ENCODE measurements at regions not wholly inside any gene's neighbourhood (a gene's known extent, or its start where the extent isn't known, plus 50 kb on each side); places are given as distances from the start of the nearest gene placed in this dataset.

GRCh38 chr16:54821731-54822130 lies 108.9 kb upstream of the IRX5 start:
- POLR2A ChIA-PET: no interaction called here
- no peak for TF ChIP-seq ZNF324 (tag by site-specific recombination; IDR thresholded peaks at IDR 0.05)
- no peak for TF ChIP-seq TCF7L2 (IDR thresholded peaks at IDR 0.05; ENCODE audit: borderline replicate concordance, low read depth, low read length)
- TF ChIP-seq ZNF121 (tag by site-specific recombination; IDR thresholded peaks at IDR 0.05): no peak
- no peak for TF ChIP-seq ZNF514 (tag by site-specific recombination; IDR thresholded peaks at IDR 0.05)
- TF ChIP-seq KLF10 (tag by site-specific recombination; IDR thresholded peaks at IDR 0.05): no peak
- no peak for TF ChIP-seq HOXA7 (CRISPR knock-in tag; IDR thresholded peaks at IDR 0.05; ENCODE audit: borderline replicate concordance)

GRCh38 chr16:54817940-54818574 lies 112.6 kb upstream of the IRX5 start:
- Histone ChIP-seq H3K4me3 (ENCODE audit: low read depth, low read length) (no peak overlapping the region), H3K4me1 (ENCODE audit: control insufficient read depth, insufficient read depth, low read length) (no peaks in the 10 kb centered on the region), H3K27ac (ENCODE audit: extremely low read depth, low read depth, low read length) (no peak overlapping the region), H3K9me3 (ENCODE audit: control insufficient read depth, insufficient read depth, low read depth, low read length) (no peaks in the 10 kb centered on the region), H3K36me3 (ENCODE audit: control insufficient read depth in 2 of 2, insufficient read depth in 1 of 2, low read length in 2 of 2) (no peaks in the 10 kb centered on the region)
- CTCF ChIA-PET: interaction anchor here (0.6 kb wide), 2 partner anchors 129 to 607 kb away, joined by 3 to 4 read pairs; no protein-coding TSS in a partner anchor
- no peak for TF ChIP-seq MYNN (tag by site-specific recombination; IDR thresholded peaks at IDR 0.05; ENCODE audit: borderline replicate concordance)
- no peak for TF ChIP-seq ZNF645 (tag by site-specific recombination; IDR thresholded peaks at IDR 0.05)
- TF ChIP-seq GFI1B (tag by site-specific recombination; IDR thresholded peaks at IDR 0.05): no peak
- no peak for TF ChIP-seq REST (tag by site-specific recombination; IDR thresholded peaks at IDR 0.05)
- no peak for TF ChIP-seq ZNF214 (tag by site-specific recombination; IDR thresholded peaks at IDR 0.05; ENCODE audit: borderline replicate concordance)
- no peak for TF ChIP-seq ZNF792 (tag by site-specific recombination; IDR thresholded peaks at IDR 0.05)
- no peak for TF ChIP-seq ZNF169 (tag by site-specific recombination; IDR thresholded peaks at IDR 0.05)
- no peak for TF ChIP-seq ZNF473 (tag by site-specific recombination; IDR thresholded peaks at IDR 0.05)
- TF ChIP-seq ZNF18 (tag by site-specific recombination; IDR thresholded peaks at IDR 0.05): no peak
- no peak for TF ChIP-seq REPIN1 (tag by site-specific recombination; IDR thresholded peaks at IDR 0.05; ENCODE audit: low read depth)
- TF ChIP-seq WT1 (tag by site-specific recombination; IDR thresholded peaks at IDR 0.05): no peak
- no peak for TF ChIP-seq ZNF449 (tag by site-specific recombination; IDR thresholded peaks at IDR 0.05)
- TF ChIP-seq ZNF248 (tag by site-specific recombination; IDR thresholded peaks at IDR 0.05): no peak
- TF ChIP-seq ZNF426 (tag by site-specific recombination; IDR thresholded peaks at IDR 0.05): no peak
- TF ChIP-seq ZSCAN4 (tag by site-specific recombination; IDR thresholded peaks at IDR 0.05): no peak
- no peak for TF ChIP-seq ZNF555 (tag by site-specific recombination; conservative IDR thresholded peaks at IDR 0.05)
- TF ChIP-seq RBAK (tag by site-specific recombination; IDR thresholded peaks at IDR 0.05): no peak
- POLR2A ChIA-PET: no interaction called here

More at GRCh38 chr16:54821731-54822130, 108.9 kb upstream of the IRX5 start:
- Histone ChIP-seq H3K4me1 (ENCODE audit: control insufficient read depth, insufficient read depth, low read length) (no peaks in the 10 kb centered on the region), H3K9me3 (ENCODE audit: control insufficient read depth, insufficient read depth, low read depth, low read length) (no peaks in the 10 kb centered on the region), H3K36me3 (ENCODE audit: control insufficient read depth in 2 of 2, insufficient read depth in 1 of 2, low read length in 2 of 2) (no peaks in the 10 kb centered on the region), H3K4me3 (ENCODE audit: low read depth, low read length) (no peak overlapping the region), H3K27ac (ENCODE audit: extremely low read depth, low read depth, low read length) (no peak overlapping the region)
- CTCF ChIA-PET: no interaction called here
